B cell (primary cell): ENCODE measurements at regions not wholly inside any gene's neighbourhood (a gene's known extent, or its start where the extent isn't known, plus 50 kb on each side); places are given as distances from the start of the nearest gene placed in this dataset.

Experiments
- ATAC-seq: fragments of 200-7000 bp; cut with Tn5 transposase; one replicate; pipeline ENCODE4 v1.10.0; 2021; ENCODE audit warnings: low read depth, mild to moderate bottlenecking, moderate number of reproducible peaks, moderate library complexity
- CTCF ChIA-PET: fragments of 350-600 bp; sonication (Branson Sonifier 250); formaldehyde crosslinking; loops from one replicate; lab custom pipeline; 2021; ENCODE audit warnings: antibody characterized with exemption, inconsistent platforms; lab: Charles Lee
- POLR2A ChIA-PET: fragments of 350-600 bp; sonication (Branson Sonifier 250); formaldehyde crosslinking; loops from one replicate; lab custom pipeline; 2021; ENCODE audit warnings: antibody characterized with exemption; lab: Charles Lee
- DNase-seq: peaks from one replicate; pipeline ENCODE4 v3.0.0; 2013
- H2AFZ ChIP-seq: 2 replicates; pipeline ENCODE4 v1.6.1; 2012; ENCODE audit warnings: mild to moderate bottlenecking, low read depth, low read length; ENCODE audit not compliant: insufficient read depth, poor library complexity, severe bottlenecking
- H3K27ac ChIP-seq, 2 donors: 1 replicate in 1 of 2; 2 replicates in 1 of 2; pipeline ENCODE4 v1.5.1; 2012 to 2013; ENCODE audit warnings: low read length in 2 of 2, mild to moderate bottlenecking in 2 of 2, moderate library complexity in 1 of 2
- H3K27me3 ChIP-seq, 4 experiments: fragments of 200-600 bp in 1 of 4; sonication (generic) in 1 of 4; replicated peaks in 1 of 4; 1 replicate in 2 of 4; 2 replicates in 2 of 4; pipeline versions ENCODE4 v1.6.1 to v1.7.0; 2013 to 2016; ENCODE audit warnings: low read length in 3 of 4, mild to moderate bottlenecking in 2 of 4, mixed read lengths in 1 of 4, moderate library complexity in 1 of 4; ENCODE audit not compliant: insufficient read depth in 4 of 4, control insufficient read depth in 3 of 4; ENCODE audit errors: control extremely low read depth in 1 of 4
- H3K36me3 ChIP-seq, 2 experiments: replicated peaks in 1 of 2; 1 replicate in 1 of 2; 2 replicates in 1 of 2; pipeline versions ENCODE4 v1.6.1 to v1.7.1; 2013; ENCODE audit warnings: low read length in 1 of 2; ENCODE audit not compliant: insufficient read depth in 2 of 2, control insufficient read depth in 1 of 2; ENCODE audit errors: control extremely low read depth in 1 of 2, extremely low read depth in 1 of 2
- H3K4me1 ChIP-seq, 2 donors: fragments of 200-600 bp in 1 of 2; sonication (generic) in 1 of 2; 1 replicate in 1 of 2; 2 replicates in 1 of 2; pipeline versions ENCODE4 v1.5.1 to v1.6.1; 2013 to 2017; ENCODE audit warnings: low read length in 2 of 2; ENCODE audit not compliant: control insufficient read depth in 2 of 2, insufficient read depth in 2 of 2
- H3K4me2 ChIP-seq: replicated peaks from 2 replicates; pipeline ENCODE3; 2012; ENCODE audit warnings: mild to moderate bottlenecking, low read depth, low read length; ENCODE audit not compliant: poor library complexity, severe bottlenecking
- H3K4me3 ChIP-seq, 5 experiments: fragments of 200-600 bp in 1 of 5; sonication (generic) in 1 of 5; 1 replicate in 3 of 5; 2 replicates in 2 of 5; pipeline versions ENCODE4 v1.5.1 to v1.7.0; 2011 to 2016; ENCODE audit warnings: low read length in 4 of 5, mild to moderate bottlenecking in 4 of 5, low read depth in 2 of 5, control low read depth in 1 of 5, moderate library complexity in 1 of 5; ENCODE audit not compliant: insufficient read depth in 1 of 5; ENCODE audit errors: control extremely low read depth in 1 of 5, extremely low read depth in 1 of 5
- H3K79me2 ChIP-seq: fragments of 200-600 bp; sonication (generic); one replicate; pipeline ENCODE4 v1.6.0; 2016; ENCODE audit warnings: low read length; ENCODE audit not compliant: control insufficient read depth, insufficient read depth
- H3K9ac ChIP-seq: fragments of 200-600 bp; sonication (generic); 2 replicates; pipeline ENCODE4 v1.6.1; 2017; ENCODE audit warnings: mild to moderate bottlenecking, low read length, moderate library complexity
- H3K9me3 ChIP-seq, 3 donors: one replicate each; pipeline versions ENCODE4 v1.6.1 to v1.7.1; 2013; ENCODE audit warnings: low read length in 2 of 3; ENCODE audit not compliant: control insufficient read depth in 2 of 3, insufficient read depth in 1 of 3; ENCODE audit errors: control extremely low read depth in 1 of 3
- H4K20me1 ChIP-seq: 2 replicates; pipeline ENCODE4 v1.6.0; 2012; ENCODE audit warnings: mild to moderate bottlenecking, low read length; ENCODE audit not compliant: insufficient read depth, control insufficient read depth, poor library complexity, severe bottlenecking
- H3K27ac Mint-ChIP-seq: one replicate; pipeline ENCODE4 v1.8.0; 2021; ENCODE audit warnings: mixed read lengths
- H3K27me3 Mint-ChIP-seq: one replicate; pipeline ENCODE4 v1.8.0; 2021; ENCODE audit warnings: mixed read lengths
- H3K4me1 Mint-ChIP-seq: one replicate; pipeline ENCODE4 v1.8.0; 2021; ENCODE audit warnings: mixed read lengths
- H3K4me3 Mint-ChIP-seq: one replicate; pipeline ENCODE4 v1.8.0; 2021; ENCODE audit warnings: mixed read lengths
- H3K9me3 Mint-ChIP-seq: one replicate; pipeline ENCODE4 v1.8.0; 2022; ENCODE audit warnings: mixed read lengths; ENCODE audit not compliant: insufficient read depth
- CTCF ChIP-seq: fragments of 200-600 bp; IDR thresholded peaks from one replicate; pipeline ENCODE4 v1.8.0; 2022; ENCODE audit warnings: antibody characterized with exemption, mild to moderate bottlenecking
- EZH2 ChIP-seq: IDR thresholded peaks from 2 replicates; pipeline ENCODE4 v1.6.1; 2012; ENCODE audit warnings: borderline replicate concordance, low read depth, mild to moderate bottlenecking, moderate library complexity, low read length; ENCODE audit not compliant: insufficient read depth, poor library complexity, severe bottlenecking
- WGBS: methylation state at CpG from one replicate; pipeline ENCODE4 v1.1.5; 2013; ENCODE audit warnings: missing lambda C conversion rate; ENCODE audit not compliant: insufficient coverage; 5-methylcytosine and 5-hydroxymethylcytosine counted together
- intact Hi-C: fragments of 100-400 bp; cut with micrococcal nuclease; formaldehyde crosslinking; loops from one replicate; pipeline ENCODE4 v1.10.0; 2022

- peaks cover 31% of the 10 kb centered on the region for H3K27me3 Mint-ChIP-seq
- H3K27ac ChIP-seq, result no peak overlapping the region
- 100% methylated on average over 3 of the region's 5 CpGs for WGBS
- H3K27ac Mint-ChIP-seq, result no peak overlapping the region
- no peak overlapping the region for H2AFZ ChIP-seq
- no peaks in the 10 kb centered on the region for H3K9me3 Mint-ChIP-seq
- intact Hi-C loops, result loop anchor here (10.0 kb wide), 1 partner anchor 50 kb away; no protein-coding TSS in a partner anchor
- H3K36me3 ChIP-seq, result no peaks in the 10 kb centered on the region
- TF ChIP-seq CTCF (no peak), EZH2 (no peak)
- CTCF ChIA-PET, result interaction anchor here (0.5 to 1.2 kb wide), 2 partner anchors 22 to 35 kb away, joined by 3 read pairs; no protein-coding TSS in a partner anchor
- no peak overlapping the region for H3K4me2 ChIP-seq
- H3K4me1 ChIP-seq, result peaks cover 7 to 8% of the 10 kb centered on the region in 2 donors
- H3K4me1 Mint-ChIP-seq, result peaks cover 11% of the 10 kb centered on the region
- ATAC-seq, result no peak
- no peak overlapping the region for H3K4me3 ChIP-seq
- no peaks in the 10 kb centered on the region for H3K9me3 ChIP-seq
- no peak overlapping the region for H3K4me3 Mint-ChIP-seq
- H3K27me3 ChIP-seq, result peaks cover 0 to 15% (median 0%) of the 10 kb centered on the region in 4 experiments
- no peaks in the 10 kb centered on the region for H4K20me1 ChIP-seq
- no peak for DNase-seq
- POLR2A ChIA-PET, result no interaction called here
- no peaks in the 10 kb centered on the region for H3K79me2 ChIP-seq
- H3K9ac ChIP-seq, result no peak overlapping the region
Measured at GRCh38 chr15:69784798-69785566, 312.7 kb downstream of the TLE3 start.

- ChIA-PET POLR2A (no interaction called here), CTCF (interaction anchor here (1.8 kb wide), 1 partner anchor 19 kb away, joined by 3 read pairs; no protein-coding TSS in a partner anchor)
- H3K9ac ChIP-seq, result no peak overlapping the region
- DNase-seq (no peak), ATAC-seq (no peak)
- H3K27me3 Mint-ChIP-seq, result peaks cover 35% of the 10 kb centered on the region
- intact Hi-C loops, result loop anchor here (10.0 kb wide), 1 partner anchor 51 kb away; no protein-coding TSS in a partner anchor
- H3K27ac ChIP-seq, result no peak overlapping the region
- peaks cover 3% of the 10 kb centered on the region for H3K9me3 Mint-ChIP-seq
- no peak overlapping the region for H3K4me3 Mint-ChIP-seq
- H4K20me1 ChIP-seq, result no peaks in the 10 kb centered on the region
- H3K79me2 ChIP-seq, result no peaks in the 10 kb centered on the region
- no peak for TF ChIP-seq CTCF
- TF ChIP-seq EZH2, result no peak
- H3K27me3 ChIP-seq, result peaks cover 0 to 12% (median 0%) of the 10 kb centered on the region in 4 experiments
- H3K36me3 ChIP-seq, result no peaks in the 10 kb centered on the region
- H3K4me2 ChIP-seq, result no peak overlapping the region
- H3K9me3 ChIP-seq, result peaks cover 0 to 7% (median 4%) of the 10 kb centered on the region in 3 donors
- no peak overlapping the region for H3K4me3 ChIP-seq
- peaks cover 11% of the 10 kb centered on the region for H3K4me1 Mint-ChIP-seq
- 88% methylated on average over 6 of the region's 9 CpGs for WGBS
- H3K4me1 ChIP-seq, result peaks cover 7 to 8% of the 10 kb centered on the region in 2 donors
- no peak overlapping the region for H3K27ac Mint-ChIP-seq
- no peak overlapping the region for H2AFZ ChIP-seq
Measured at GRCh38 chr15:69786136-69786701, 311.5 kb downstream of the TLE3 start.
